OCI-LY1 (cell line): ENCODE measurements at regions not wholly inside any gene's neighbourhood (a gene's known extent, or its start where the extent isn't known, plus 50 kb on each side); places are given as distances from the start of the nearest gene placed in this dataset.

Source experiments
- CTCF ChIP-seq: fragments of 200-600 bp; sonication (generic), shearing (Covaris generic); IDR thresholded peaks from 2 replicates; pipeline ENCODE4 v1.5.1; 2017; ENCODE audit warnings: mild to moderate bottlenecking, antibody characterized with exemption, low read length, moderate library complexity, mixed read lengths
- EZH2 ChIP-seq: fragments of 200-600 bp; sonication (generic), shearing (Covaris generic); IDR thresholded peaks from 2 replicates; pipeline ENCODE4 v1.8.0; 2017; ENCODE audit warnings: borderline replicate concordance, mixed run types, mild to moderate bottlenecking, antibody characterized with exemption, low read length, moderate library complexity, mixed read lengths

- TF ChIP-seq CTCF (no peak), EZH2 (no peak)
Observed at GRCh38 chr18:73861771-73862170, 285.9 kb downstream of the FBXO15 start.
